GM12891 (cell line): ENCODE measurements at regions not wholly inside any gene's neighbourhood (a gene's known extent, or its start where the extent isn't known, plus 50 kb on each side); places are given as distances from the start of the nearest gene placed in this dataset.

Source experiments
- POLR2A ChIP-seq: IDR thresholded peaks from 2 replicates; pipeline ENCODE4 v1.6.1; 2011; ENCODE audit warnings: low read depth, low read length, control low read depth
- POLR2AphosphoS5 ChIP-seq: IDR thresholded peaks from 2 replicates; pipeline ENCODE4 v1.6.1; 2011; ENCODE audit warnings: low read depth, low read length, control low read depth
- POU2F2 ChIP-seq: IDR thresholded peaks from 2 replicates; pipeline ENCODE4 v1.6.1; 2011; ENCODE audit warnings: low read depth, mild to moderate bottlenecking, control low read depth, low read length, moderate library complexity

DNA sequence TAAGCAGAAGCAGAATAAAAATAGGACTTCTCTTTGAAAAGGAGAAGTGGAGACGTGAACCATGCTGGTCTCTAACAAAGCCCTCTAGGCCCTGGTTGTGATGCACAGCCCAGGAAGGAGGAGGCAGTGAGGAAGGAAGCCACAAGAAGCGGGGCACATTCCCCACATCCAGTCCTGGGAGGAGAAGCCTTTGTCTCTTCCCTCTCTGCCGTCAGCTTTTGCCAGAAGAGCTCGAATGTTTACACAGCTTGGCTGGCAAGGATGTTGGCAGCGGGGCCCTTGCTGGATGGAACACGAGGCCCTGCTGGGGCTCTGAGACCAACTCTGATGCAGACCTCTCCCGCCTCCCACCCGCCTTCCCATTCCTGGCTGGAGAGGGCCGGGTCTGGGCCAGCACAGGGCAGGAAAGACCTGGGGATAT lies 91.3 kb downstream of the MAF start:
- TF ChIP-seq POLR2A (no peak), POU2F2 (no peak), POLR2AphosphoS5 (no peak)
